ENCODE measurements at regions not wholly inside any gene's neighbourhood (a gene's known extent, or its start where the extent isn't known, plus 50 kb on each side); places are given as distances from the start of the nearest gene placed in this dataset.

- Histone ChIP-seq H3K4me3 (ENCODE audit: low read depth in 2 of 2, low read length in 1 of 2) (no peak overlapping the region), H3K36me3 (replicated peaks in 1 of 2; ENCODE audit: control insufficient read depth in 1 of 2, insufficient read depth in 2 of 2, low read length in 1 of 2) (no peaks in the 10 kb centered on the region), H3K27me3 (ENCODE audit: insufficient read depth) (peaks cover 14% of the 10 kb centered on the region; the same call in 1 of the 2 replicates), H4K20me1 (ENCODE audit: insufficient read depth) (no peaks in the 10 kb centered on the region), H3K9me2 (no peaks in the 10 kb centered on the region), H3K27ac (ENCODE audit: low read depth in 2 of 2, low read length in 1 of 2) (no peak overlapping the region), H3K4me2 (no peak overlapping the region), H3K4me1 (ENCODE audit: control insufficient read depth in 1 of 2, insufficient read depth in 2 of 2, low read depth in 1 of 2, low read length in 1 of 2) (peaks cover 0 to 23% of the 10 kb centered on the region in 2 experiments; a peak in 1 of 4 replicates), H3F3A (replicated peaks; ENCODE audit: insufficient read depth) (no peaks in the 10 kb centered on the region), H2AFZ (ENCODE audit: low read depth) (no peak overlapping the region), H3K9me3 (no peaks in the 10 kb centered on the region), H3K9ac (no peak overlapping the region), H3K79me2 (ENCODE audit: insufficient read depth) (no peaks in the 10 kb centered on the region)
- ChIA-PET POLR2A (no interaction called here), CTCF (interaction anchor here (0.7 to 7.8 kb wide), 6 partner anchors 19 to 140 kb away, joined by 3 to 57 read pairs (median 6); no protein-coding TSS in a partner anchor)
- no CpG with 5 or more reads among the region's 5 CpGs for whole genome bisulfite sequencing (ENCODE audit: low lambda C conversion rate)
- DNase-seq: no peak
- TF ChIP-seq FOSL2 (IDR thresholded peaks at IDR 0.05; ENCODE audit: borderline replicate concordance, low read depth) (no peak), TAF1 (IDR thresholded peaks at IDR 0.05; ENCODE audit: borderline replicate concordance, low read depth, low read length) (no peak), NFIC (IDR thresholded peaks at IDR 0.05; ENCODE audit: borderline replicate concordance) (no peak), ELF1 (IDR thresholded peaks at IDR 0.05) (no peak), GABPA (IDR thresholded peaks at IDR 0.05; ENCODE audit: low read depth) (no peak), JUND (IDR thresholded peaks at IDR 0.05) (no peak), RXRA (IDR thresholded peaks at IDR 0.05; ENCODE audit: borderline replicate concordance, low read depth) (no peak), YY1 (IDR thresholded peaks at IDR 0.05; ENCODE audit: low read depth) (no peak)
These were observed 90.8 kb upstream of the THY1 start for GRCh38 chr11:119513806-119514170.

GRCh38 chr11:119513131-119513805, 90.3 kb upstream of the THY1 start:
- Histone ChIP-seq H3K36me3 (replicated peaks in 1 of 2; ENCODE audit: control insufficient read depth in 1 of 2, insufficient read depth in 2 of 2, low read length in 1 of 2) (no peaks in the 10 kb centered on the region), H3F3A (replicated peaks; ENCODE audit: insufficient read depth) (no peaks in the 10 kb centered on the region), H3K4me1 (ENCODE audit: control insufficient read depth in 1 of 2, insufficient read depth in 2 of 2, low read depth in 1 of 2, low read length in 1 of 2) (peaks cover 0 to 23% of the 10 kb centered on the region in 2 experiments; a peak in 1 of 4 replicates), H3K4me2 (no peak overlapping the region), H4K20me1 (ENCODE audit: insufficient read depth) (no peaks in the 10 kb centered on the region), H2AFZ (ENCODE audit: low read depth) (no peak overlapping the region), H3K27ac (ENCODE audit: low read depth in 2 of 2, low read length in 1 of 2) (no peak overlapping the region), H3K9me2 (no peaks in the 10 kb centered on the region), H3K27me3 (ENCODE audit: insufficient read depth) (peaks cover 14% of the 10 kb centered on the region; the same call in 1 of the 2 replicates), H3K79me2 (ENCODE audit: insufficient read depth) (no peaks in the 10 kb centered on the region), H3K9ac (no peak overlapping the region), H3K4me3 (ENCODE audit: low read depth in 2 of 2, low read length in 1 of 2) (no peak overlapping the region), H3K9me3 (no peaks in the 10 kb centered on the region)
- CTCF ChIA-PET: interaction anchor here (0.7 to 7.8 kb wide), 7 partner anchors 20 to 157 kb away, joined by 3 to 57 read pairs (median 4); no protein-coding TSS in a partner anchor
- POLR2A ChIA-PET: interaction anchor here (0.6 kb wide), 1 partner anchor 81 kb away, joined by 5 read pairs; no protein-coding TSS in a partner anchor
- no peak for DNase-seq
- TF ChIP-seq GABPA (IDR thresholded peaks at IDR 0.05; ENCODE audit: low read depth) (no peak), ELF1 (IDR thresholded peaks at IDR 0.05) (no peak), FOXM1 (IDR thresholded peaks at IDR 0.05; ENCODE audit: low read depth) (no peak), CTCF (IDR thresholded peaks at IDR 0.05) (no peak), USF2 (IDR thresholded peaks at IDR 0.05; ENCODE audit: borderline replicate concordance, low read depth, low read length) (no peak), GATA2 (CRISPR knock-in tag; IDR thresholded peaks at IDR 0.05) (no peak)
- WGBS (ENCODE audit: low lambda C conversion rate): 46% methylated on average over 10 of the region's 12 CpGs

All from SK-N-SH (cell line).